Posterior vena cava (tissue), 2 donors: ENCODE measurements at regions not wholly inside any gene's neighbourhood (a gene's known extent, or its start where the extent isn't known, plus 50 kb on each side); places are given as distances from the start of the nearest gene placed in this dataset.

Experiments
- DNase-seq: peaks from one replicate; pipeline ENCODE4 v3.0.0-alpha.2; 2020; ENCODE audit warnings: low spot score
- intact Hi-C, 2 donors: fragments of 100-400 bp; cut with DNase I; formaldehyde crosslinking; loops; one replicate each; pipeline versions ENCODE4 v1.14.1 to v1.14.2; 2022 to 2023
- donor health status: DM: yes; HTN: yes; CAD: no.
- donor health status: DM: yes; HTN: yes; CAD: no.

DNA sequence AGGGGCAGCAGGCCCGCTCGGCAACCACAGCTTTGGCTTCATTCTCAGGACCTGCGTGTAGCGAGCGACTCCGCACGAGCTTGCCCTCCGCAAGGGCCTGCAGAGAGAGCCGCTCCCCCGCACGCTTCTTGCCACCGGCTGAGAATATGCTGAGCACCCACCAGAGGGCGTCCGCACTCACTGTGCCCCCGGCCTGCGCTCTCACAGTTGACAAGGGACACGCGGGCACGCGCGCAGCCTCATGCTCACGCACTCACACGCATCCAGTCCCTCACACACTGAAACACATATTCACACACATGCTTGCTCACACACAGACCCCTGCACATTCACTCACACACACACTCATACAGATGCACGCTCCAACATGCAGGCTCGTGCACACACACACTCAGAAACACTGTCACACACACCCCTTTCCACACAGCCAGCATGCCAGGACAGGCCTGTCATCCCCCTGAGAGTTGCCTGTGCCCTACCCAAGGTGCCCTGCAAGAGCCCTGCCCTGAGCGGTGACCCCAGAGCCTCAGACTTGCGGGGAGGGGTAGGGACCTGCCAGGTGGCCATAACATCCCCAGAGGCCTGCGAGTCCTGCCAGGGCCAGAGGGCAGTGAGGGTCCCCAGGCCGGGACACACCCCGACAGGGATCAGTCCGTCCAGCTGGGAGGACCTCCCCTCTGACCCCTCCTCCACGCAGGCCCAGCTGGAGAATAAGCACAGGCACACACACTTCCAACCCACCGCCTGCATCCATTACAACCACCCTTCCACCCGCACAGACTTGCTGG lies 174.1 kb downstream of the BMP7 start:
- intact Hi-C loops: loop anchor here in 1 of 2 donors (5.0 kb wide), 1 partner anchor 255 kb away; no protein-coding TSS in a partner anchor

DNA sequence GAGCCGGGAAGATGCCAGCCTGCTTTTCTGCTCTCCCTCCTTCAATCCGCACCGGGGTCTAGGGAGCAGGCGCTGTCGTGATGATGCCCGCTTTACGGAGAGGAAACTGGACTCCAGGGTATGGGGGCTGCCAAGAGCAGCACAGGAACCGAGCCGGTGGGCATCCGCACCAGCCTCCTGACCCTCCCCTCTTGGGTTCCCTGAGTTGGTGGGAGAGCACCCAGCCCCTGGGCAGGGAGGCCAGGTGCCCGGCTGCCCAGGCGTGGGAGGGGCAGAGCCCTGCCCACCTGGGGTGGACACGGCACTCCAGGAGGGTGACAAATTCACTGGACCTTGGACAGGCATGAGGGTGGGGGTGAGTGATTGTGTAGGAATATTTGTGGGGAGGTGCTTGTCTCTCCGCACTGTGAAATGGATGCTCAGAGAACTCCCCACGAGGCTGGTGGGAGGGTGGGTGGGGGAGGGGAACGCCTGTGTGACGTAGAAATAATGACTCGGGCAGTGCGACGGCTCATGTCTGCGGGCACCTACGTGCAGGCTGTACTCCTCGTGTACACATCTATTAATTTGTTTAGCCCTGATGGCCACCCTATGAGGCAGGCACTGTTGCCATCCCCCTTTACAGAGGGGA lies 173.4 kb downstream of the BMP7 start:
- intact Hi-C loops: loop anchor here in 1 of 2 donors (5.0 kb wide), 1 partner anchor 254 kb away; no protein-coding TSS in a partner anchor
- DNase-seq: no peak

More for the DNA sequence above, 174.1 kb downstream of the BMP7 start:
- DNase-seq: peak; percentile 85

DNA sequence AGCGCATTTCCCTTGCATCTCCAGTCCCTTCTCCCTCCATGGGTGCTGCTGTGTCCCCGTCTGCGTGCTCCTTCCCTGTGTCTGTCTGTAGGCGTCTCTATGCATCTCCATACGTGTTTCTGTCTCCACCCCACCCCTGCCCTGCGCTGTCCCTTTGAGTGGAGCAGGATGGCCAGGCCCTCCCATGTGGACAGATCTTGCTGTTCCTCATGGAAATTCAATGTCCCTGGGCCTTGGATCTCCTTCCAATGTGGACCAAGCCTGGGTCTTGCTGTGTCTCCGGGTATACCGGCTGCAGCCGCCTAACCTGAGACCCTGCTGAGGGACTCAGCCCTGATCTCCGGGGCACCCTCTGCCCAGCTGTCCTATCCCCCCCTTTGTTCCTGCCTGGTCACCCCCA lies 172.7 kb downstream of the BMP7 start:
- intact Hi-C loops: loop anchor here in 1 of 2 donors (5.0 kb wide), 1 partner anchor 254 kb away; no protein-coding TSS in a partner anchor
- peak; percentile 50 for DNase-seq

DNA sequence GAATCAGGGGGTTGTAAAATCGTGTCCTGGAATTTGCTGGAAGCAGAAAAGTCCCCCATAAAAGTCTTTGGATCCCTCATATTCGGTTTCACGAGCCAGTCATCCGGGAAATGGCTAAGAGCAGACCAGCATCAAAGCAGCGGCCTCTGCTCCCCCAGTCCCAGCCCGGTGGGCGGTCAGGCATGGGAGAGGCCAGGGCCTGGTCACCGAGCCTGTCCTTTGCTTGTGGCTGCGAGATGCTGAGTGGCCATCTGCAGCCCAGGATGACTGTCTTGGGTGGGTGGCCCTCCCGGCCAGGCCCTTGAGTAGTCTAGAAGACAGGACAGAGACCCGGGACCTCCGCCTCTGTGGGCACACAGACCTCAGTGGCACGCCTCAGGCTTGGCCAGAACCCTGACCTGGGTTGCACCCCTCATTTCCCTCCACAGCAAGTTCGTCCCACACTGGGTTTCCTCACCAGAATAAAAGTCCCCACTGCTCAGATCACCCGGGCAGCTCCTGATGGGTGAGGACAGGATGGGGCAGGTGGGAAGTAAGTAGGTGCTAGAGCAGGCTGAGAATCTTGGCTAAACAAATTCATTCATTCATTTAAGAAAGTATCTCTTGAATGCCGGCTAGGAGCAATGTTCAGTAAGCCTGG lies 172.1 kb downstream of the BMP7 start:
- DNase-seq: peak; percentile 75
- intact Hi-C loops: loop anchor here in 1 of 2 donors (5.0 kb wide), 1 partner anchor 253 kb away; no protein-coding TSS in a partner anchor

DNA sequence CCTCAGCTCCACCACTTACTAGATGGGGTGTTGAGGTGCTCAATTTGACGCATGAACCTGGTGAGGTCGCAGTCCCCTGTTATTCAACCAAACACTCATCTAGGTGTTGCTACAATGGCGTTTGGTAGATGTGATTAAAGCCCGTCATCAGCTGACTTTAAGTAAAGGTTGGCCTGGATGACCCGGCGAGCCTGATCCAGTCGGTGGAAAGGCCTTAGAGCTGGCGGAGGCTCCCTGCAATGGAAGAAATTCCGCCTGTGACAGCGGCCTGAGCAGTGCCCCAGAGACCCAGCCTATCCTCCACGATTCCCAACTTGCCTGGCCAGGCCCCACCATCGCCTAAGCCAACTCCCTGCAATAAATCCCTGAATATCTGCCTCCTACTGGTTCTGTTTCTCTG lies 171.4 kb downstream of the BMP7 start:
- peak; percentile 40 for DNase-seq
- intact Hi-C loops: loop anchor here in 1 of 2 donors (5.0 kb wide), 1 partner anchor 252 kb away; no protein-coding TSS in a partner anchor

DNA sequence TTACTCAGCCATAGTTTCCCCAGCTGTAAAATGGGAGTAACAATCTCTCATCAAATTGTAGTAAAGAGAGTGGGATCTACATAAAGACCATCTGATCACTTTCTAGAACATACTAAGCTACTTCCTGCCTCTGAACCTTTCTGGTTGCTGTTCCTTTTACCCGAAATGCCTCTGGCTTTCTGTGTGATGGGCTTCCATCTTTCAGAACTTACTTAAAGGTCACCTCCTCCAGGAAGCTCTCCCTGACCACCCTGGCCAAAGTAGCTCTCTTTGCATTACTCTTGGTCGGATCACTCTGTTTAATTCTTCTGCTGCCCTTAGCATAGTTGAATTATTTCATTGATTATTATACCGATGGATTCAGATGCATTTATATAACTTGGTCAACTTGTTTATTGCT lies 171.0 kb downstream of the BMP7 start:
- intact Hi-C loops: no loop called here
- no peak for DNase-seq

DNA sequence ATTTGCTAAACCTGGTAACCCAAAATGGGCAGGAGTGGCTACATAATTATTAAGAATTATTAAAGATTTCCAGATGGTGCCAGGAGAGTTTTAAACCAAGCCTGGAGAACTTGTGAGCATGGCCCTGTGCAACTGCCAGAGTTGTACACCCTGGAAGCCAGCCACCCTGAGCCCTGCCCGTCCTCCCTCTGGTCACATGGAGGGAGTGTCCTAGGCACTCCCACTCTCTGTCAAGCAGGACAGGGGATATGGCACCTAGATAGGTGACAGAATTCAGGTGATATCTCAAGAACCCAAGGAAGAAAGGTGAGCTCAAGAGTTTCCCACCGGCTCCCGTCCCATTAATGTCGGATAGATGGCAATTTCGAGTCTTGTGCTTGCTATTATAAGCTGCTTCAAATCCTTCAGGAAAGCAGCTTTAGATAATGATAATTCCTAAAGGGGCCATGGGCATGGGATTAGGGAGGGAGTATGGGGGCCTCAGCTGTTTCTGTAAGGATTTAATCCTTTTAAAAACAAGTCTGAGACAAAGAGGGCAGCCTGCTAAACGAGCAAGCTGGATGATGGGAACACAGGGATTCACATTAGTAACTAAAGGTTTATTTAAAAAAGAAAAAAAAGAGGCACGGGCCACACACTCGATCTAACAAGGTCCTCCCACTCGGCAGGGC lies 169.1 kb downstream of the BMP7 start:
- intact Hi-C loops: no loop called here
- peak; percentile 20 for DNase-seq

DNA sequence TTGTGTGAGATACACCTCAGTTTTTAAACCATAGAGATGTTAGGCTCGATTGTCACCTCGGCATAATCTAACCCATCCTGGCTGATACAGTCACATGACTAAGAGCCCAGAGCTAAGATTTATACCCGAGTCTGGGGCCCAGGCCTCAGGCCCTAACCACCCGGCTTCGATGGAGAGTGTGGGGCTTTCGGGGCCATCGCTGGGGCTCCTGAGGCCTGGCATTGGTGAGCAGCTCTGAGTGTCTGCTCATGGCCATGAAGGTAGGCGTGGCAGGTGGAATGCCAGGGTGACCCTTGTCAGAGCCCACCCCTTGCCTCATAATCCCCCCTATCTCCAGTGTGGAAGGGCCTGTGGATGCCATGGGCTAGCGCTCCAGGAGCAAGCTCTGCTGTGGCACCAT lies 164.3 kb downstream of the BMP7 start:
- peak; percentile 23 for DNase-seq
- intact Hi-C loops: no loop called here

DNA sequence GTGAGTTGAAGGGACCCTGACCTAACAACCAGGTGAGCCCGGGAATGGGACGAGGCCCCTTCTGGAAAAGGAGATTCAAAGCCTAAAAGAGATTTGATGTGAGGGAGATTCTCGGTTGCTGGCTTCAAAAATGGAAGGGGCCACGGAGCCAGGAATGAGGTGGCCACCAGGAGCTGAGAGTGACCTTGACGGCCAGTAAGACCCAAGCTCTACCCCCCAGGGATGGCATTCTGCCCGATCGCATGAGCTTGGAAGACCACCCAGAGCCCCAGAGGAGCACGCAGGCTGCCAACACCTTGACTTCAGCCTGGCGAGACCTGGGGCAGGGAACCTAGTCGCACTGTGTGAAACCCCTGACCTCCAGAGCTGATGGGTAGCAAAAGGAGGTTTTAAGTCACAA lies 163.9 kb downstream of the BMP7 start:
- peak; percentile 60 for DNase-seq
- intact Hi-C loops: no loop called here

DNA sequence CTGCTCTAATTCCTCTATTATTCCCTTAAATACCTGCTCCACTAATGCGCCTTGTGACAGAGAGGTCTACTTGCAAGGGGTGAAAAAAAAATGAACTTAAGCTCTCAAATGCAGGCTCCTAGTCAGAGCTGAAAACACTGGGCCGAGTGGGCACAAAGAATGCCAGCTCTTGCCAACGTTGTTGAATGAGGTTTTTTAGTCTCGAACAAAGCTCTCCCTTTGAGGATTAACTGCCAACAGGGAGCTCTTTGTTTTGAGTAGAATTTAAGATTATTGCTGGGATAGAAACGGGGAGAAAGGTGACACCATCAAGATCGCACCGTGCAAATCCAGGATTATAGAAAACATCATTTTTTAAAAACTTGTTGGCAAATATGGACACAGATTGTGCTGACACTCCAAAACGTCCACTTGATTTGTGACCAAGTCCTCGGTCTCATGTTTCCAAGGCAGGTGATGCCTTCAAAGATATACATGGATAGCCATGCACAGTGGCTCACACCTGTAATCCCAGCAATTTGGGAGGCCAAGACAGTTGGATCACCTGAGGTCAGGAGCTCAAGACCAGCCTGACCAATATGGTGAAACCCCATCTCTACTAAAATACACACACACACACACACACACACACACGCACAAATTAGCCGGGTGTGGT lies 163.2 kb downstream of the BMP7 start:
- intact Hi-C loops: no loop called here
- DNase-seq: peak; percentile 10

DNA sequence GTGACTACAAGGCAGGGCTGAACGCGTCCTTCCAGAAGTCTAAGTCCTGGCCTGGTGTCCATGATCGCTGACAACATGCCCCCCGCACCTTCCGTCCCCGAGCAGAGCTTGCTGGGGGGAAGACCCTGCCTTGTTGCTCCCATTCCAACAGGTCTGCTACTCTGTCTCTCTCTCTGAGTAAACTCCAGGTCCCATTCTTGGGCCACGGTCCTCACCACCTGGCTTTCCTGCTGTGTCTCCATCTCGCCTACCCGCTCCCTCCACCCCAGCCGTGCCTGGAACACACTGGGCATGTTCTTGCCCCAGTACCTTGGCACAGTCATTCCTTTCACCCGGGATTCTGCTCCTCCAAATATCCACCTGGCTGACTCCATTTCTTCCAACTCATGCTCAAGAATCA lies 162.3 kb downstream of the BMP7 start:
- intact Hi-C loops: no loop called here
- DNase-seq: no peak

DNA sequence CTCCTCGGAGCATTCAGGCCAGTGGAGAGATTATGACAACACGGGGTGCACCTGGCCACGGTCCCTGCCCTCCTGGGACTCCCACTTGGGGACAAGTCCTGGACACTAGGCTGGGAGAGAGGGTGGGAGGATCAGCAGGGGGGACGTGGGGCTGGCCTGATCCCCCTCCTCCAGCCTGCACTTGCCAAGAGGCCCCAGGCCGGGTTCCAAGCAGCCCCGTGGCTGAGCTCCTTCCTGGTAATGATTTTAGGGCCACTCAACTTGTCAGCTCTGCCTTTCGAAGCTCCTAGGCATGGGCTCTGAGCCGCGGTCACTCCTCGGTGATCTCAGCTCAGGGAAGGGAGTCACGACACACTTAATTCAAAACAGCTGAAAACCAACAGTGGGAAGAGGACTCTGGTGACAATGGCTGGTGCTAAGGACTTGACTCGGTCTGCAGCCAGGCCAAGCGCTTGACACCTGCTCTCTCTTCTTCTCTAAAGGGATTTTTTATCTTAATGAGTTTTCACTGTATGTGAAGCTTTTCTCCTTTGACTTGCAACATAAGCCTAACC lies 161.7 kb downstream of the BMP7 start:
- intact Hi-C loops: no loop called here
- no peak for DNase-seq

DNA sequence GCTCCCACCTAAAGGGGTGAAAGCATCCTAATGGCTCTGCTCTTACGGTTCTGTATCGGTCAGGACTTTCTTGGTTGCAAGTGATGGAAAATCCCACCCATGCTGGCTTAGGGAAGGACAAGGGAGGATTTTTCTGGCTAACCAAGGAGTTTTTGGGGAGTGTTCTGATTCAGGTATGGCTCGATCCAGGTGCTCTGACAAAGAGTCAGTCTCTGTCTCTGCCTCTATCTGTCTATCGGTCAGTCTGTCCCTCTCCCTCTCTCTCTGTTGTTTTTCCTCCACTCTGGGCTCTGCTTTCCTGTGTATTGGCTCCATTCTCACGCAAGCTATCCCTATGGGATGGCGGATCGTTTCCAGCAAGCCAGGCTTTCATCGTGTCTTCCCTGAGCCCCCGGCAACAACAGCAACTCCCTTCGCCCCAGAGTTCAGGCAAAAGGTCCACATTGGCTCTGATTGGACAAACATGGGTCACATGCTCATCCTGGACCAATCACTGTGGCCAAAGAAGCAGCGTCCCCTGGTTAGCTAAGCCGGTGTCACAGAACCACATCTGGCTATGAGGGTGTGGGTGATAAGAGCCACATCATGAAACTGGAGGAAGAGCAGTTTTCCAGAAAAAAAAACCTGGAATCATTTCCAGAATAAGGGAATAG lies 160.3 kb downstream of the BMP7 start:
- intact Hi-C loops: no loop called here
- no peak for DNase-seq

DNA sequence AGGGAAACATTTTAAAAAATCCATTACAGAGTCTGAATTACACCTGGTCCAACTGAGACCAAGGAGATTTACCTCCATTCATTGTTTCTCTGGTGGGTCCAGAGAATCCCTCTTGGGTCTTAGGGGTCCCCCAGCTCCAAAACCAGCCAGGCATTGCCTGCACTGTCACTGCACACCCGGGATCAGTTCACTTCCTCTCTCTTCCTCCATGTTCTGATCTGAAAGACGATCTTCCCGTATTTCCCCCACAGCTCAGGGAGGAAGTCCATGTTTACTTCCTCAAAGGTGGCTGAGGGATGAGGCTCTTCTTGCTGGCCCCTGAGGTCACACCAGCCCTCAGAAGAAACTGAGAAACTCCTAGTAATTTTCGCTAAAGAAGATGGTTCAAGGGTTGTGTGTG lies 159.7 kb downstream of the BMP7 start:
- intact Hi-C loops: no loop called here
- DNase-seq: no peak

DNA sequence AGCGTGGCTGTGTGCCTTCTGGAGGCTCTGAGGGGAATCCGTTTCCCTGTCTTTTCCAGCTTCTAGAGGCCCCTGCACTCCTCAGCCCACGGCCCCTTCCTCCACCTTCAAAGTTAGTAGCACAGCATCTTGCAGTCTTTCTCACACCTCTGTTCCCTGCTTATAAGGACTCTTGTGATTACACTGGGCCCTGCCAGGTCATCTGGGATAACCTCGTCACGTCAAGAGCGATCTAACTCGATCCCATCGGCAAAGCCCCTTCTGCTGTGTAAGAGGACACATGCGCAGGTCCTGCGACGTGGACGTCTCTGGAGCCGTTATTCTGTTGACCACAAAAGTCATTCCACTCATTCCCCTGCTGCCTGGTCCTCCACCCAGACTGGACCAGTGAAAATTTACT lies 159.2 kb downstream of the BMP7 start:
- intact Hi-C loops: no loop called here
- DNase-seq: no peak

DNA sequence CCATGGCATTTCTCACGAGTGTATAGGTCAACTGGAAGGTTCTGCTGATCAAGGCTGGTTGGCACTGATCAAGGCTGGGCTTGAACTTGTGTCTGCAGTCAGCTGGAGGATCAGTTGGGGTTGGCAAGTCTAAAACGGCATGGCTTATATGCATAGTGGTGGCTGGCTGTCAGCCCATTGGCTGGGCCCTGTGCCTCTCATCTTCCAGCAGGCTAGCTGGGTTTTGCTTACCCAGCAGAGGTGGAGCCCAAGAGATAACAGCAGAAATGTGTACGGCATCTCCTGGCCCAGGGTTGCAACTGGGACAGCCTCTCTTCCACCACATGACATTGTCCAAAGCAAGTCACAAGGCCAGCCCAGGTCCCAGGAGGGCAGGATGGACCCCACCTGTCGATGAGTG lies 158.2 kb downstream of the BMP7 start:
- intact Hi-C loops: no loop called here
- DNase-seq: no peak

DNA sequence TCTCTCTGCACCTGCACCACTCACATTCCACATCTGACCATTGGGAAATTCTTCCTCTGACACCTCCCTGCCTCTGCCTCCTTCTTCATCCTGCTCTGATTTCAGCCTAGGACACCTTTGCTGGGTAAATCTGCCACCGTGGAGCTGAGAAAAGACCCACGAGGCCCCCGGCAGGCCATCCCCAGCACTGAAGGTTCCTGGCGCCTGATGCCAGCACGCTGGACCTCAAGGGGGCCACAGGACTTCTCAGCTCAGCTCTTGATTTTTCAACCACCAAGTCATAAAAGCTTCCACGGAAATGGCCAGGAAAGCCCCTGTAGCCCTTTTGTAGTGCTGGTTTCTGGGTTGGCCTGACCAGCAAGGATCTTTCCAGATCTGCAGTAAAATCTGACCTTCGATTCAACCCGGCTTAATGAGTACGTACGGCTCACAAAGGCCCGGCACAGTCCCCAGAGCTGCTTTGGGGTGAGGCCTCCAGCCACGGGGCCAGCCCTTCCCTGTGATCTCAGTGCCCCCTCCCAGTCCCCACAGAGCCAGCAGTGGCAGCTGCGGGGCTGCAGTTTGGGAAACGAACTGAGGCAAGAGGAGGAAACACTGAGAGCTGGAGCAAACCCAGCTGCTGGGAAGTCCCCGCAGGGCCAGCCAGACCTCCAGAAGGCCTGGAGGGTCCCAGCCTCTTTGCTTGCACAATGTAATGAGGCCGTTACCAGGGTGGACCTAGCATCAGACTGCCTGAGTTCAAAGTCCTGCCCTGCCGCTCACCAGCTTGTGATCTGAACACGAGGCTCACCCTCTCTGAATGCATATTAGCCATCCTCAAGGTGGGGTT lies 157.5 kb downstream of the BMP7 start:
- intact Hi-C loops: no loop called here
- no peak for DNase-seq

DNA sequence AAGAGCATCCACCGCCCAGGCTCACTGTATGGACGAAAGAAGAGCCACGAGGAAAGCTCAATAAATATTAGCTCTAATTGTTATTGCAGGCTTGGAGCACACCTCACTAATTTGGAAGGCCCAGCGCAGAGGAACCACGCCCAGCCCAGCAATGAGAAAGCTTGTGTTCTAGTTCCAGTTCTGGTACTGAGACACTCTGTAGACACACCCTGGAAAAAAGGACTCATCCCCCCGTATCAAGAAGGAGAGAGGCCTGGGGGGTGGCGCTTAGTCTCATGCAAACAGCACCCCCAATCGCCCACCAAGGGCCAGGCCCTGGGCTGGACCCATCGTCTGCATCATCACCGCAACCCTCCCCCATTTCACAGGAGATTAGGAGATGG lies 156.9 kb downstream of the BMP7 start:
- no peak for DNase-seq
- intact Hi-C loops: no loop called here
